Vagina (tissue), 2 donors: ENCODE measurements at regions not wholly inside any gene's neighbourhood (a gene's known extent, or its start where the extent isn't known, plus 50 kb on each side); places are given as distances from the start of the nearest gene placed in this dataset.
A peak's percentile ranks its signal among the peaks of the same experiment; 100 is the strongest.
"Not testable (repeated sequence)": the region's sequence is repeated elsewhere in the genome, so short reads cannot be mapped to it uniquely, and the experiment has no call there.

Source experiments
- DNase-seq, 2 donors: peaks; one replicate each; pipeline ENCODE4 v3.0.0-alpha.2; 2017; ENCODE audit errors: extremely low spot score in 2 of 2
- H3K27ac ChIP-seq: fragments of 200-600 bp; sonication (generic); one replicate; pipeline ENCODE4 v1.5.1; 2019
- H3K27me3 ChIP-seq: fragments of 200-600 bp; sonication (generic); one replicate; pipeline ENCODE4 v1.5.1; 2019
- H3K36me3 ChIP-seq, 2 donors: fragments of 200-600 bp; sonication (generic); one replicate each; pipeline ENCODE4 v1.5.1; 2017 to 2019
- H3K4me1 ChIP-seq: fragments of 200-600 bp; sonication (generic); one replicate; pipeline ENCODE4 v1.5.1; 2019
- H3K4me3 ChIP-seq, 2 donors: fragments of 200-600 bp; sonication (generic); 1 replicate in 1 of 2; 2 replicates in 1 of 2; pipeline ENCODE4 v1.5.1; 2016 to 2019
- H3K9me3 ChIP-seq: fragments of 200-600 bp; sonication (generic); one replicate; pipeline ENCODE4 v1.5.1; 2019
- CTCF ChIP-seq, 3 experiments: fragments of 450-650 bp in 2 of 3; fragments of 200-600 bp in 1 of 3; sonication (generic) in 1 of 3; IDR thresholded peaks; one replicate each; pipeline ENCODE4 v1.5.1; 2017 to 2019; ENCODE audit warnings: antibody characterized with exemption in 3 of 3, mild to moderate bottlenecking in 2 of 3, moderate library complexity in 2 of 3
- POLR2A ChIP-seq, 2 donors: fragments of 450-650 bp; IDR thresholded peaks; one replicate each; pipeline ENCODE4 v1.6.1; 2017; ENCODE audit warnings: antibody characterized with exemption in 2 of 2, mild to moderate bottlenecking in 2 of 2, moderate library complexity in 2 of 2
- POLR2AphosphoS5 ChIP-seq, 2 donors: sonication (generic); formaldehyde crosslinking; IDR thresholded peaks; one replicate each; pipeline ENCODE4 v1.9.0; 2017; ENCODE audit warnings: antibody characterized with exemption in 2 of 2, mild to moderate bottlenecking in 2 of 2, low read depth in 1 of 2; ENCODE audit not compliant: insufficient read depth in 1 of 2
- intact Hi-C: fragments of 100-400 bp; cut with DNase I; formaldehyde crosslinking; loops from one replicate; pipeline ENCODE4 v1.15.1; 2023

GRCh38 chr13:44053208-44053607 lies 173.5 kb downstream of the LACC1 start:
- Histone ChIP-seq H3K27me3 (no peaks in the 10 kb centered on the region), H3K27ac (peak overlapping the region; percentile 34), H3K9me3 (no peaks in the 10 kb centered on the region), H3K4me1 (peaks cover 6% of the 10 kb centered on the region), H3K36me3 (no peaks in the 10 kb centered on the region), H3K4me3 (peak overlapping the region in 1 of 2 donors; percentile 4)
- intact Hi-C loops, result loop anchor here (5.0 to 10.0 kb wide), 3 partner anchors 92 to 384 kb away; no protein-coding TSS in a partner anchor
- no peak for DNase-seq
- no peak for TF ChIP-seq POLR2AphosphoS5 (IDR thresholded peaks at IDR 0.05; ENCODE audit: insufficient read depth in 1 of 2, low read depth in 1 of 2)

GRCh38 chr13:44054525-44054924 lies 174.8 kb downstream of the LACC1 start:
- H3K4me1 ChIP-seq, result peaks cover 6% of the 10 kb centered on the region
- no peaks in the 10 kb centered on the region for H3K27me3 ChIP-seq
- DNase-seq, result no peak
- H3K27ac ChIP-seq, result no peak overlapping the region
- no peak for TF ChIP-seq CTCF (IDR thresholded peaks at IDR 0.05)
- TF ChIP-seq POLR2AphosphoS5 (IDR thresholded peaks at IDR 0.05; ENCODE audit: insufficient read depth in 1 of 2, low read depth in 1 of 2), result no peak
- no peak for TF ChIP-seq POLR2A (IDR thresholded peaks at IDR 0.05)
- no peaks in the 10 kb centered on the region for H3K9me3 ChIP-seq
- no peak overlapping the region for H3K4me3 ChIP-seq
- intact Hi-C loops, result loop anchor here (5.0 to 10.0 kb wide), 3 partner anchors 90 to 383 kb away; no protein-coding TSS in a partner anchor
- H3K36me3 ChIP-seq, result no peaks in the 10 kb centered on the region

GRCh38 chr13:44055681-44056080 lies 176.0 kb downstream of the LACC1 start:
- not testable (repeated sequence) for H3K27ac ChIP-seq, H3K4me1 ChIP-seq, H3K9me3 ChIP-seq, H3K4me3 ChIP-seq, DNase-seq, H3K36me3 ChIP-seq, H3K27me3 ChIP-seq
- intact Hi-C loops, result loop anchor here (10.0 kb wide), 2 partner anchors 89 to 219 kb away; no protein-coding TSS in a partner anchor

GRCh38 chr13:44058067-44058466 lies 178.4 kb downstream of the LACC1 start:
- Histone ChIP-seq H3K4me1 (peaks cover 6% of the 10 kb centered on the region), H3K27me3 (no peaks in the 10 kb centered on the region), H3K9me3 (no peaks in the 10 kb centered on the region), H3K4me3 (no peak overlapping the region), H3K36me3 (no peaks in the 10 kb centered on the region), H3K27ac (no peak overlapping the region)
- TF ChIP-seq CTCF (IDR thresholded peaks at IDR 0.05) (no peak), POLR2AphosphoS5 (IDR thresholded peaks at IDR 0.05; ENCODE audit: insufficient read depth in 1 of 2, low read depth in 1 of 2) (no peak), POLR2A (IDR thresholded peaks at IDR 0.05) (no peak)
- no peak for DNase-seq
- intact Hi-C loops, result loop anchor here (10.0 kb wide), 2 partner anchors 87 to 217 kb away; no protein-coding TSS in a partner anchor

- TF ChIP-seq POLR2AphosphoS5 (IDR thresholded peaks at IDR 0.05; ENCODE audit: insufficient read depth in 1 of 2, low read depth in 1 of 2) (no peak), POLR2A (IDR thresholded peaks at IDR 0.05) (no peak), CTCF (IDR thresholded peaks at IDR 0.05) (no peak)
- H3K36me3 ChIP-seq, result no peaks in the 10 kb centered on the region
- DNase-seq, result no peak
These were observed 179.0 kb downstream of the LACC1 start for GRCh38 chr13:44058624-44059215.

GRCh38 chr13:44061876-44062275 lies 182.2 kb downstream of the LACC1 start:
- H3K27me3 ChIP-seq, result no peaks in the 10 kb centered on the region
- H3K27ac ChIP-seq, result no peak overlapping the region
- H3K36me3 ChIP-seq, result no peaks in the 10 kb centered on the region
- H3K4me1 ChIP-seq, result no peaks in the 10 kb centered on the region
- no peak overlapping the region for H3K4me3 ChIP-seq
- TF ChIP-seq POLR2AphosphoS5 (IDR thresholded peaks at IDR 0.05; ENCODE audit: insufficient read depth in 1 of 2, low read depth in 1 of 2), result no peak
- DNase-seq, result no peak
- no peaks in the 10 kb centered on the region for H3K9me3 ChIP-seq
- intact Hi-C loops, result no loop called here

More at GRCh38 chr13:44058624-44059215, 179.0 kb downstream of the LACC1 start:
- no peaks in the 10 kb centered on the region for H3K4me1 ChIP-seq
- no peak overlapping the region for H3K27ac ChIP-seq
- no peaks in the 10 kb centered on the region for H3K27me3 ChIP-seq
- H3K9me3 ChIP-seq, result no peaks in the 10 kb centered on the region
- intact Hi-C loops, result loop anchor here (10.0 kb wide), 2 partner anchors 86 to 216 kb away; no protein-coding TSS in a partner anchor
- H3K4me3 ChIP-seq, result no peak overlapping the region
